Activated CD8-positive, alpha-beta memory T cell treated with anti-CD3 and anti-CD28 coated beads, Interleukin-2, amount 10 ng/mL, durations not matched to agents 7 days and 5 days (primary cell): ENCODE measurements at regions not wholly inside any gene's neighbourhood (a gene's known extent, or its start where the extent isn't known, plus 50 kb on each side); places are given as distances from the start of the nearest gene placed in this dataset.

Experiments used
- ATAC-seq: fragments of 150-1000 bp; cut with Tn5 transposase; one replicate; pipeline ENCODE4 v1.10.0; 2021; ENCODE audit warnings: moderate library complexity
- CTCF ChIA-PET: fragments of 350-600 bp; sonication (Branson Sonifier 250); formaldehyde crosslinking; loops from one replicate; lab custom pipeline; 2021; ENCODE audit warnings: antibody characterized with exemption; lab: Charles Lee
- DNase-seq: peaks from one replicate; pipeline ENCODE4 v3.0.0-alpha.2; 2020
- H3K27ac Mint-ChIP-seq: one replicate; pipeline ENCODE4 v1.8.0; 2021; ENCODE audit warnings: mild to moderate bottlenecking, mixed read lengths
- H3K27me3 Mint-ChIP-seq: one replicate; pipeline ENCODE4 v1.8.0; 2021; ENCODE audit warnings: mixed read lengths
- H3K36me3 Mint-ChIP-seq: one replicate; pipeline ENCODE4 v1.8.0; 2021; ENCODE audit warnings: mild to moderate bottlenecking, mixed read lengths
- H3K4me1 Mint-ChIP-seq: one replicate; pipeline ENCODE4 v1.8.0; 2021; ENCODE audit warnings: mixed read lengths
- H3K4me3 Mint-ChIP-seq: one replicate; pipeline ENCODE4 v1.8.0; 2021; ENCODE audit warnings: mild to moderate bottlenecking, moderate library complexity, mixed read lengths
- H3K9me3 Mint-ChIP-seq: one replicate; pipeline ENCODE4 v1.8.0; 2022; ENCODE audit warnings: low read depth, mixed read lengths

DNA sequence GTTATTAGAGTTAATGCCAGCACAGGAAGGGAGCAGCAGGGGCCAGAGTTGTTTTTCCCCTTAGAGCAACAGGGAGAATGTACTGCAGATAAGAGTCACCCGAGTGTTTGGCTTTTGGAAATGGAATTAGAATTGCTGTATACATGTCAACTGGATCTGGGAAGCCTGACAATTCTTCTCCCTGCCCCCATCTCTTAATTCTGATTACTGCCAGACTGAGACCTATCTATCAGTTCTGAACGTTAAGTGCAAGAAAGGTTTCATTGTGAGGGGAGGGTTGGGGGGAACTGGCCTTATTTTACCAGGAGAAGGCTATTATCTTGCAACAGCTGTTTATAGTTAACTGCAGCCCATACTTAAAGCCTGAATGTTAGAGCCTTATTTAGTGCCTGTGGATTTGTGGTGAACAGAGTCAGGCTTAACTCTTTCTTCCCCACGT, 424.5 kb upstream of the CDH11 start:
- Mint-ChIP-seq H3K36me3 (no peaks in the 10 kb centered on the region), H3K4me3 (no peak overlapping the region), H3K27me3 (no peaks in the 10 kb centered on the region), H3K9me3 (peaks cover 15% of the 10 kb centered on the region), H3K27ac (no peak overlapping the region), H3K4me1 (no peaks in the 10 kb centered on the region)
- CTCF ChIA-PET: no interaction called here
- no peak for DNase-seq
- no peak for ATAC-seq

DNA sequence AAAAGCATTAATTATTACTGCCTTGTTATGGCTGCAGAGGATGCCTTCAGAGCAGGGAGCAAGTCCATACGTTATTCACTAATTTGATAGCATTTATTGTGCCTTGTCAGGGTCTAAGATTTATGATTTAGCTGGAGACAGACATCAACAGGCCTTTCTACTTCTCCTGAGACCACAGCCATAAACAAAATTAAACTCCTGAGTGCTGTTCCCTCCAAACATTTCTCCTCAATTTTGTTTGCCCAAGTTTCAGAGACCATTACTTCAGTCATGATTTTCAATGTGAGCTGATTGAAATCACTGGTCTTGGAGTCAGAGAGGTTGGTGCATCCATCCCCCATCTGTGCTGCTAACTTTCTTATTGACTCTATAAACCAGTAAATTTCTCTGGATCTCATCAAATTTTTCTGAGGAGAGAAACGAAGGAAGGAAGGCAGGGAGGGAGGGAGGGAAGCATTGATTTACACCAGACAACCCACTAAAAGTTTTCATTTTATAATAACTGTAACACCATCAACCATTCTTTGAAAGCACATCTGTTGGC, 423.6 kb upstream of the CDH11 start:
- ATAC-seq (no peak), DNase-seq (no peak)
- H3K4me1 Mint-ChIP-seq: no peaks in the 10 kb centered on the region
- H3K4me3 Mint-ChIP-seq: no peak overlapping the region
- no peaks in the 10 kb centered on the region for H3K36me3 Mint-ChIP-seq
- H3K27ac Mint-ChIP-seq: no peak overlapping the region
- CTCF ChIA-PET: no interaction called here
- peaks cover 16% of the 10 kb centered on the region for H3K9me3 Mint-ChIP-seq
- H3K27me3 Mint-ChIP-seq: no peaks in the 10 kb centered on the region

DNA sequence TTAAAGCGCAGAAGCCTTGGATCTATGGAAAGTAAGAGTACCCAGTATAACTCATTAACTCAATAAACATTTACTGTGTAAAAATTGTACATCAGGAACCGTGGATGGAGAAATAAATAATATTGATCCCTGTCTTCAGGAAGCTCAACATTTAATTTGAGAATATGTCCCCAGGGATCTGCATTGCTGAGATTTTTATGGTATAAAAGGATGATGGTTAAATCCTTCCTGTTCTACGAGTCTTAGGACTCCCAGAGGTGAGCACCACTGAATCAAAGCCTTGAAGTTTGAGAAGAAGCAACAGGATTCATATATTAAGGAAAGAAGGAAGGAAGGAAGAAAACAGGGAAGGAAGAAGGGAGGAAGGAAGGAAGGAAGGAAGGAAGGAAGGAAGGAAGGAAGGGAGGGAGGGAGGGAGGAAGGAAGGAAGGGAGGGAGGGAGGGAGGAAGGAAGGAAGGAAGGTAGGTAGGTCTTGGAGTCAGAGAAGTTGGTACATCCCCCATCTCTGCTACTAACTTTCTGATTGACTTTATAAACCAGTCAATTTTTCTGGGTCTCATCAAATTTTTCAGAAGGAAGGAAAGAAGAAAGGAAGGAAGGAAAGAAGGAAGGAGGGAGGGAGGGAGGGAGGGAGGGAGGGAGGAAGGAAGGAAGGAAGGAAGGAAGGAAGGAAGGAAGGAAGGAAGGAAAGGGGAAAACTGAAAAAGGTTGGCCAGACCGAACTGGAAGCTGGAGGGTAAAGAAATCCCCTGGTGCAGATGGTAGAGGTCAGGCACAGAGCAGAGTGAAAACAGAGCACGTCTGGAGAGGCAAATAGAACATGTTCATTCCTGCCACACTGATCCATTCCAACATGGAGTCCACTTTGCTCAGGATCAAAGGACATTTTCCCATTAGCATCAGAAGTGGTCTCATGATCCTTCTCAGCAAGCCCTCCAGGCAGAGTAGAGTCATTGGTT, 422.2 kb upstream of the CDH11 start:
- Mint-ChIP-seq H3K36me3 (no peaks in the 10 kb centered on the region), H3K4me3 (no peak overlapping the region), H3K9me3 (peaks cover 13% of the 10 kb centered on the region), H3K4me1 (no peaks in the 10 kb centered on the region), H3K27me3 (no peaks in the 10 kb centered on the region), H3K27ac (no peak overlapping the region)
- DNase-seq (no peak), ATAC-seq (no peak)
- CTCF ChIA-PET: no interaction called here

DNA sequence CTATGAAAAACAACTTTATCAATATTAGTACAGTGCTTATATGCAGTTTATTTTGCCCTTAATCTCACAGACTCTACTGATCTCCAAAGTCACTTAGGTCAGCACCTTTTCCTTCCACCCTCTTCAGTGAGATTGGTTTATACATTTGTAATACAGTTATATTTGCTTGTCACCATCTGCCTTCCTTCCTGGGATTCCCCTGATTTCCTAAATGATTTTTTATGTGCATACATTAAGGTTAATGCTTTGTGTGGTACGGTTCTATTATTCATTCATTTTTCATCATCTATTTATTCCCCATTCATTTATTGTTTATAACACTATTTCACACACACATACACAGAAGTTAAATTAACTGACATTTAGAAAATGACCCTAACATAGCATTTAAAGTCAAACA, 419.8 kb upstream of the CDH11 start:
- Mint-ChIP-seq H3K4me3 (no peak overlapping the region), H3K27me3 (no peaks in the 10 kb centered on the region), H3K9me3 (peaks cover 16% of the 10 kb centered on the region), H3K4me1 (no peaks in the 10 kb centered on the region), H3K36me3 (no peaks in the 10 kb centered on the region), H3K27ac (no peak overlapping the region)
- CTCF ChIA-PET: no interaction called here
- no peak for ATAC-seq
- no peak for DNase-seq

DNA sequence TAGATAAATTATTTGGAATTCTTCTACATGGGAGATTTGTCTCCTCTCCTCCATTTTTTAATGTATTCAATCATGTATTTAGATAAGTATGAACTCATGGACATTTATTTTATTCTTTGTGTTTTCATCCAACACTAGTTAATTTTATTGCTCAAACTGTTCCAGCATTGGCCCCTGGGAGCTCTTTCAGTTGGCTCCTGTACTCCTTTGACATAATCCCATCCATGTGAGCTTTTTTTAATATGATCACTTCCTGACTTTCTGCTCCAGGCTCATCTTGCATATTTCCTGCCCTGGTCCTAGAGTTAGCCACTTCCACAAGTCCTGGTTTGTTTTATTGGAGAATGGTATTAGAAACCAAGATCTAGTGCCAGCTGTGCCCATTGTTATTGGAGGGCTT, 419.0 kb upstream of the CDH11 start:
- Mint-ChIP-seq H3K4me1 (no peaks in the 10 kb centered on the region), H3K9me3 (peaks cover 15% of the 10 kb centered on the region), H3K36me3 (no peaks in the 10 kb centered on the region), H3K27me3 (no peaks in the 10 kb centered on the region), H3K27ac (no peak overlapping the region), H3K4me3 (no peak overlapping the region)
- DNase-seq: no peak
- CTCF ChIA-PET: no interaction called here
- ATAC-seq: no peak

DNA sequence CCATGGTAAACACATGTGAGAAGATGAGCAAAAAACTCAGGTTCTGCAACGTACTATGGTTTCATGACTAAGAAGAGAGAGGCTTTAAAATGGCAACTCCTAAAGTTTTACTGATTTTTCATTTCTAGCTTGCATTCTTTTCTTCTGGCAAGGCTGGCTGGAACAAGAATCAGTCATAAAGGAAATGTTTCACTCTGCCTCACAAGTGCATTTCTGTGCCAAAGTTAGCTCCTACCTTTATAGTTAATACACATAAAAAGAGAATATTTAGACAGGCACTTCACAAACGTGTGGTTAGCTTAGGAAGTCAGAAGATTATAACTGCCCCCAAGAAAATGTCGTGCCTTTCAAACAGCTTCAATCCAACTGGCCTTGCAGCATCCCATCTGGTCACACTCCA, 417.1 kb upstream of the CDH11 start:
- H3K4me1 Mint-ChIP-seq: no peaks in the 10 kb centered on the region
- DNase-seq (no peak), ATAC-seq (no peak)
- no peaks in the 10 kb centered on the region for H3K36me3 Mint-ChIP-seq
- CTCF ChIA-PET: no interaction called here
- peaks cover 18% of the 10 kb centered on the region for H3K9me3 Mint-ChIP-seq
- no peak overlapping the region for H3K27ac Mint-ChIP-seq
- no peaks in the 10 kb centered on the region for H3K27me3 Mint-ChIP-seq
- H3K4me3 Mint-ChIP-seq: no peak overlapping the region

DNA sequence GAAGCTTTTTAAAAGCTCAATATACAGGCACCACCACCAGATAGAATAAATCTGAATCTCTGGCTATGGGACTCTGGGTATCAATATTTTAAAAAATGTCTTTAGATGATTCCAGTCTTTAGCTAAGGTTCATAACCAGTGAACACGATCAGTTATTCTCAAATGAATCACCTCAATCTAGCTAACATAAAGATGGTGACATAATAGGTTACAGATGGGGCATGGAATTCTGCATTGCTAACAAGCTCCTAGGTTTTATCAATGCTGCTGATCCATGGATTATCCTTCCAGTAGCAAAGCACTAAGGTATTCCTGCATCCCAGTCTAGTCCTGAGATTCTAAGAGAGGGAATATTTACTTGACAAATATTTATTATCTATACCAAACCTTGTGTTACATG, 415.5 kb upstream of the CDH11 start:
- no peaks in the 10 kb centered on the region for H3K36me3 Mint-ChIP-seq
- H3K9me3 Mint-ChIP-seq: peaks cover 12% of the 10 kb centered on the region
- CTCF ChIA-PET: interaction anchor here (0.6 kb wide), 1 partner anchor 787 kb away, joined by 4 read pairs; no protein-coding TSS in a partner anchor
- no peak overlapping the region for H3K4me3 Mint-ChIP-seq
- H3K4me1 Mint-ChIP-seq: no peaks in the 10 kb centered on the region
- DNase-seq (no peak), ATAC-seq (no peak)
- H3K27me3 Mint-ChIP-seq: no peaks in the 10 kb centered on the region
- H3K27ac Mint-ChIP-seq: no peak overlapping the region

DNA sequence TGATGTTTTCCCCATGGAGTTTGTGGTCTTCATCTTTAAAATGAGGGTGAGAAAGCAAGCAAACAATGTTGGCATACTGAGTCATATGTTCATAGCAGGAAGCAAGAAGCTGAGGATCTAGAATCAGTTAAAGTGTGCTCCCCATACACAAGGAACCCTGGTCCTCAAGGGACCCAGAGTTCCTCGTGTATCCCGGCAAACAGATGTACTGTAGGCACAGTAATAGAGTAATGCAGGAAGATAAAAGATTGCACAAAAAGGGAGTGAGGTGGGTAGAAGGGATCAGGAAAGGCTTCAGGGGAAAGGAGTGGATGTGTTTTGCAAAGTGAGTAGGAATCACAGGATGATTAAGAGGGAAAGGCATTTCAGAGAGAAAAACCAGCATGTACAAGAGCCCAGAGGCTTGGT, 412.3 kb upstream of the CDH11 start:
- no peak overlapping the region for H3K27ac Mint-ChIP-seq
- H3K4me1 Mint-ChIP-seq: no peaks in the 10 kb centered on the region
- no peak overlapping the region for H3K4me3 Mint-ChIP-seq
- H3K36me3 Mint-ChIP-seq: no peaks in the 10 kb centered on the region
- H3K27me3 Mint-ChIP-seq: no peaks in the 10 kb centered on the region
- CTCF ChIA-PET: no interaction called here
- peaks cover 7% of the 10 kb centered on the region for H3K9me3 Mint-ChIP-seq
- no peak for ATAC-seq
- DNase-seq: no peak

DNA sequence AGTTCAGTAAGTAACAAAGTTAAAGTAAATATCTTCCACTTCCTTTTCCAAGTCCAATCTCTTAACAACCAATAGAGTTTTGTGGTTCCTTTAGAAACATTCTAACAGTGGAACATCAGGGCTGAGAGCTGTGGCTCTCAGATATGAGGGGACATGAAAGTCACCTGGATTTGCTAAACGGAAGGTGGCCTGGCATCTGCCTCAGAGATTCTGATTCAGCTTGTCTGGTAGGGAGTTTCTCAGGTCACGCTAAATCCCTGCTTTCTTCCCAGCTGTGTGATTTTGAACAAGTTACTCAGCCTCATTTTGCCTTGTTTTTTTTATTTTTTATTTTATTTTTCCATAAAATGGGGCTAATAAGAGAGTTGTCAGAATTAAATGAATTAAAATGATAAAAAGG, 411.0 kb upstream of the CDH11 start:
- ATAC-seq: no peak
- Mint-ChIP-seq H3K36me3 (no peaks in the 10 kb centered on the region), H3K4me3 (no peak overlapping the region), H3K27ac (no peak overlapping the region), H3K9me3 (peaks cover 6% of the 10 kb centered on the region), H3K27me3 (no peaks in the 10 kb centered on the region), H3K4me1 (no peaks in the 10 kb centered on the region)
- no peak for DNase-seq
- CTCF ChIA-PET: no interaction called here

DNA sequence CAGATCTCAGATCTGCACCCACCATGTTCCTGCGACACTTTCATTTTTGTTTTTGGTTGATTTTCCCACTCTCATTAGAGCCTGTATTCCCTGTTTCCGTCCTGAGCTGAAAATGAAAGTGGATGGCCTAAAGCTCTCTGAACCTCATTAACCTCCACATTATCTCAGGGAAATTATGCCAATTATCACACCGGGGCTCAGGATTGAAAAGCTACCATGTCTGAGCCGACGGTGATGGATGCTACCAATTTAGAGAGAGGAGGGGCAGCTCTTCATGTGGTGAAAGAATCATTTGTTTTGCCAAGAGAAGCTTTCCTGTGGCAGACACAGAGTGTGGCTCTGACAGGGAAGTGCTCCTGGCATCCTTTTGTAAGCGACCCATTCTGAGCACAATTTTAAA, 410.4 kb upstream of the CDH11 start:
- ATAC-seq (no peak), DNase-seq (no peak)
- H3K36me3 Mint-ChIP-seq: no peaks in the 10 kb centered on the region
- peaks cover 5% of the 10 kb centered on the region for H3K9me3 Mint-ChIP-seq
- no peak overlapping the region for H3K27ac Mint-ChIP-seq
- H3K4me3 Mint-ChIP-seq: no peak overlapping the region
- no peaks in the 10 kb centered on the region for H3K4me1 Mint-ChIP-seq
- CTCF ChIA-PET: no interaction called here
- H3K27me3 Mint-ChIP-seq: no peaks in the 10 kb centered on the region

DNA sequence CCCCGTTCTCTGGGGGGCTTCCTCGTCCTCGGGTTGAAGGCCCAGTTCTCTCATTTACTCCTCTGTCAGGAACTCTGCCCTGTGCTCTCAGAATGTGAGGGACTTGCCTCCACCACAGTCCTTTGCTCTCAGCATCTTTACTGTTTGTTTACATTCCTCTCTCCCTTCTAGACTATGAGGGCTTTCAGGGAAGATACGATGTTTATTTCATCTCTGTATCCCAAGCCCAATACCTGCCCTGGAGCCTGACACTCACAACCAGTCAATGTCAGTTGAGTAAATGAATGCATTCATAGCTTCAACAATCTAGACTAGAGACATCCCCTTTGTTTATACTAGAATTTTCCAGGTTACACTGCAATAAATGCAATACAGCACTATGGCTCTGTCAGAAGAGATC, 409.6 kb upstream of the CDH11 start:
- ATAC-seq (no peak), DNase-seq (no peak)
- Mint-ChIP-seq H3K4me1 (no peaks in the 10 kb centered on the region), H3K4me3 (no peak overlapping the region), H3K27me3 (no peaks in the 10 kb centered on the region), H3K36me3 (no peaks in the 10 kb centered on the region), H3K27ac (no peak overlapping the region), H3K9me3 (peaks cover 5% of the 10 kb centered on the region)
- CTCF ChIA-PET: no interaction called here

DNA sequence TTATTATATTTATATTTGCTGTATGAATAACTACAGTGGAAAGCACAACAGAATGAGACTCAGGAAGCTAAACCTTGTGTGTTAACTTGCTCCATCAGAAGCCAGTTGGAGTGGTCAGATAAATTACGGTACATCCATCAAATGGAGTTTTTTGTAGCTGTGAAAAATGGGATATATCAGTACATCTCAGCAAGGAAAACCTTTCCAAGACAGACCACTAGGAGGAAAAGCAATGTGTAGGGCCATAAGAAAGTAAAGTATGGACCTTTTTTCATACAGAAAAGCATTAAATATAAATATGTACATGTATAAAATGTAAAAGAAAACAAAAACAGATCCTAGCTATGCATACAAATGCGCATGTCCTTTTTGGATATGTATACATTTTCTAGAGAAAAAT, 403.8 kb upstream of the CDH11 start:
- Mint-ChIP-seq H3K36me3 (no peaks in the 10 kb centered on the region), H3K4me1 (no peaks in the 10 kb centered on the region)
- CTCF ChIA-PET: no interaction called here

DNA sequence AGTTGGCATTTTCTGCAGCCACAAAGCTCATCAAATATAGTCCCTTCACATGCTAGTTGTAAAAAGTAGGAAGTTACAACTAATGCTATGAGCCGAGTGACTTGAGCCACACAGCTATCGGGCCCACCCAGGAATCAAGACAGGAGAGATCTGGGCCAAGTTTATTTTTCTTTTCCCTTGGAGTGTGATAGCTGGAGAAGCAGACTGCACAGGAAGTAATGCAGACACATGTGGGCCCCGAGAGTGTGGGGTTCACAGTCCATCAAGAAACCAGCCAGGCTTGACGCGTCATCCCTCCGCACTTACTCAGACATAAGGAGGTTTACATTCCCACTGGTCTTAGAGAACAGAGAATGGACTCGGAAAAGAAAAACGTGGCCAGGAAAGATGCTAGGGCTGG, 403.1 kb upstream of the CDH11 start:
- Mint-ChIP-seq H3K9me3 (peaks cover 6% of the 10 kb centered on the region), H3K27ac (no peak overlapping the region), H3K36me3 (no peaks in the 10 kb centered on the region), H3K27me3 (no peaks in the 10 kb centered on the region), H3K4me1 (no peaks in the 10 kb centered on the region), H3K4me3 (no peak overlapping the region)
- no peak for DNase-seq
- CTCF ChIA-PET: no interaction called here
- no peak for ATAC-seq

More for the DNA sequence above, 403.8 kb upstream of the CDH11 start:
- ATAC-seq (no peak), DNase-seq (no peak)
- Mint-ChIP-seq H3K9me3 (peaks cover 6% of the 10 kb centered on the region), H3K4me3 (no peak overlapping the region), H3K27ac (no peak overlapping the region), H3K27me3 (no peaks in the 10 kb centered on the region)

DNA sequence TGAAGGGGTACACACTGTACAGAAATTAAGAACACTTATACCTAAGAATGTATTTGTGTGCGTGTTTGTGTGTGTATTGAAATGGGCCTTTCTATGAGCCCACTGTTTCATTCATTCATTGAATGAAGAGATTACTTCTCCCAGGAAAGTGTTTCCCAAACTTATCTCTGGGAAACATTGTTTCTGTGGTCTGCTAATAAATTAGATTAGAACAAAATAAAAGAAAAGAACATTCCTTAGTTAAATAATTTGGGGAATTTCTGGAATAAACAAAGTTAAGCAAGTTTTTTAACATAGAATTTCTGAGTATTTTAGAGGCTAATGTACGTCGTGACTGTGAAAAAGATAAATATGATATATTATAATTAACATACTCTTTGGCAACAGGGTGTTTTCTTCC, 402.4 kb upstream of the CDH11 start:
- H3K27ac Mint-ChIP-seq: no peak overlapping the region
- DNase-seq (no peak), ATAC-seq (no peak)
- CTCF ChIA-PET: no interaction called here
- H3K9me3 Mint-ChIP-seq: peaks cover 6% of the 10 kb centered on the region
- H3K4me1 Mint-ChIP-seq: no peaks in the 10 kb centered on the region
- H3K36me3 Mint-ChIP-seq: no peaks in the 10 kb centered on the region
- no peaks in the 10 kb centered on the region for H3K27me3 Mint-ChIP-seq
- no peak overlapping the region for H3K4me3 Mint-ChIP-seq
